WTC11 (cell line): ENCODE measurements at regions not wholly inside any gene's neighbourhood (a gene's known extent, or its start where the extent isn't known, plus 50 kb on each side); places are given as distances from the start of the nearest gene placed in this dataset.

ENCODE experiments used
- ATAC-seq: fragments of 200-7000 bp; cut with Tn5 transposase; 2 replicates; pipeline ENCODE4 v1.10.0; 2021; ENCODE audit warnings: mild to moderate bottlenecking, moderate library complexity
- CTCF ChIA-PET: fragments of 300-600 bp; sonication (Branson Sonifier 250); formaldehyde crosslinking; loops from one replicate; lab custom pipeline; 2021; ENCODE audit warnings: antibody characterized with exemption; lab: Charles Lee
- POLR2A ChIA-PET: fragments of 350-600 bp; sonication (Branson Sonifier 250); formaldehyde crosslinking; loops from one replicate; lab custom pipeline; 2021; ENCODE audit warnings: antibody characterized with exemption; lab: Charles Lee
- DNase-seq: peaks from one replicate; pipeline ENCODE4 v3.0.0; 2021; ENCODE audit warnings: low spot score
- H3K27ac Mint-ChIP-seq: 2 replicates; pipeline ENCODE4 v1.8.0; 2021; ENCODE audit warnings: mixed read lengths
- H3K27me3 Mint-ChIP-seq: 2 replicates; pipeline ENCODE4 v1.8.0; 2021; ENCODE audit warnings: low read depth, mild to moderate bottlenecking, moderate library complexity, mixed read lengths
- H3K36me3 Mint-ChIP-seq: 2 replicates; pipeline ENCODE4 v1.8.0; 2021; ENCODE audit warnings: mixed read lengths
- H3K4me1 Mint-ChIP-seq: 2 replicates; pipeline ENCODE4 v1.8.0; 2022; ENCODE audit warnings: mixed read lengths
- H3K4me3 Mint-ChIP-seq: 2 replicates; pipeline ENCODE4 v1.8.0; 2021; ENCODE audit warnings: mild to moderate bottlenecking, moderate library complexity, mixed read lengths
- H3K9me3 Mint-ChIP-seq: 2 replicates; pipeline ENCODE4 v1.8.0; 2021; ENCODE audit warnings: mixed read lengths
- AR ChIP-seq: fragments of 250-450 bp; sonication (Bioruptor Pico); IDR thresholded peaks from 2 replicates; pipeline ENCODE4 v1.9.0; 2021; ENCODE audit warnings: mild to moderate bottlenecking
- E2F1 ChIP-seq: sonication (generic); formaldehyde crosslinking; IDR thresholded peaks from 2 replicates; pipeline ENCODE4 v1.8.0; 2022; ENCODE audit warnings: mild to moderate bottlenecking, missing genetic modification reagents
- GRHL2 ChIP-seq: fragments of 250-450 bp; sonication (Bioruptor Pico); IDR thresholded peaks from 2 replicates; pipeline ENCODE4 v1.8.0; 2022; ENCODE audit warnings: mild to moderate bottlenecking, moderate library complexity; ENCODE audit not compliant: insufficient replicate concordance, severe bottlenecking
- GTF2I ChIP-seq: fragments of 250-450 bp; sonication (Bioruptor Pico); conservative IDR thresholded peaks from 2 replicates; pipeline ENCODE4 v1.4.0; 2021; ENCODE audit warnings: mild to moderate bottlenecking
- MXD4 ChIP-seq: fragments of 250-450 bp; sonication (Bioruptor Pico); IDR thresholded peaks from 2 replicates; pipeline ENCODE4 v1.8.0; 2021; ENCODE audit warnings: mild to moderate bottlenecking, moderate library complexity, borderline replicate concordance
- NFE2L1 ChIP-seq: sonication (generic); formaldehyde crosslinking; IDR thresholded peaks from 2 replicates; pipeline ENCODE4 v1.8.1; 2023; ENCODE audit warnings: missing genetic modification reagents
- NFYB ChIP-seq: sonication (generic); formaldehyde crosslinking; conservative IDR thresholded peaks from 2 replicates; pipeline ENCODE4 v1.8.0; 2022; ENCODE audit warnings: low read depth, missing genetic modification reagents
- PRDM15 ChIP-seq: sonication (generic); formaldehyde crosslinking; IDR thresholded peaks from 2 replicates; pipeline ENCODE4 v1.8.0; 2022; ENCODE audit warnings: missing genetic modification reagents
- PRRX2 ChIP-seq: fragments of 250-450 bp; sonication (Bioruptor Pico); IDR thresholded peaks from 2 replicates; pipeline ENCODE4 v1.8.0; 2021; ENCODE audit warnings: mild to moderate bottlenecking
- RELA ChIP-seq: sonication (generic); formaldehyde crosslinking; IDR thresholded peaks from 2 replicates; pipeline ENCODE4 v1.8.1; 2022; ENCODE audit warnings: missing genetic modification reagents, mild to moderate bottlenecking, borderline replicate concordance
- SMAD3 ChIP-seq: sonication (generic); formaldehyde crosslinking; IDR thresholded peaks from 2 replicates; pipeline ENCODE4 v1.8.0; 2022; ENCODE audit warnings: missing genetic modification reagents, mild to moderate bottlenecking, borderline replicate concordance
- SMAD4 ChIP-seq: sonication (generic); formaldehyde crosslinking; IDR thresholded peaks from 2 replicates; pipeline ENCODE4 v1.8.0; 2022; ENCODE audit warnings: mild to moderate bottlenecking, missing genetic modification reagents
- TEAD1 ChIP-seq: sonication (generic); formaldehyde crosslinking; IDR thresholded peaks from 2 replicates; pipeline ENCODE4 v1.8.0; 2022; ENCODE audit warnings: mild to moderate bottlenecking, missing genetic modification reagents
- ZBTB21 ChIP-seq: sonication (generic); formaldehyde crosslinking; IDR thresholded peaks from 2 replicates; pipeline ENCODE4 v1.8.1; 2023; ENCODE audit warnings: mild to moderate bottlenecking, missing genetic modification reagents, borderline replicate concordance
- ZBTB43 ChIP-seq: sonication (generic); formaldehyde crosslinking; IDR thresholded peaks from 2 replicates; pipeline ENCODE4 v1.8.1; 2023; ENCODE audit warnings: mild to moderate bottlenecking, missing genetic modification reagents
- ZNF396 ChIP-seq: fragments of 250-450 bp; sonication (Bioruptor Pico); IDR thresholded peaks from 2 replicates; pipeline ENCODE4 v1.8.0; 2021; ENCODE audit warnings: mild to moderate bottlenecking, moderate library complexity, borderline replicate concordance
- TF ChIP-seq, protein P1 (sequence below): sonication (generic); formaldehyde crosslinking; IDR thresholded peaks from 2 replicates; pipeline ENCODE4 v1.8.0; 2022; ENCODE audit warnings: mild to moderate bottlenecking, missing genetic modification reagents

DNA sequence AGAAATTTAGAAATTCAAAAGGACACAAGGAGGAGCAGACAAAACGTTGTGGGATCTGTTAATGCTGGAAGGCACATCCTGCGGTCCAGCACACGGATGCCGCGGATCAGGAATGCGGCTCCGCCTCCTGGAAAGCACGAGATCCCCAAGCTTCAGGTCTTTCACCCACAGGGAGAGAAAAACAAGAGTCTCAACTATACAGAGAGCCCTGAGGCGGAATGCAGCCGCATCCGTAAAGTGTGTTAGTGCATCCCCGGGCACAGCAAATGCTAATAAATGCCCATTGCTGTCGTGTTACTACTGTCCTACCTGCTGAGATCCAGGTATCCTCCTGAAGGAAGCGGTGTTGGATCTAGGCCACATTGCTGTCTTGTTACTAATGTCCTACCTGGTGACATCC lies 303.9 kb downstream of the EIPR1 start:
- CTCF ChIA-PET = no interaction called here
- Mint-ChIP-seq H3K36me3 (no peaks in the 10 kb centered on the region; the same call in 1 of the 2 replicates), H3K4me3 (no peak overlapping the region), H3K9me3 (peaks cover 16% of the 10 kb centered on the region), H3K4me1 (peaks cover 12% of the 10 kb centered on the region), H3K27ac (no peak overlapping the region), H3K27me3 (no peaks in the 10 kb centered on the region)
- DNase-seq (no peak), ATAC-seq (no peak)
- POLR2A ChIA-PET = no interaction called here
- no peak for TF ChIP-seq PRRX2 (CRISPR knock-in tag)
- TF ChIP-seq SMAD4 (CRISPR knock-in tag) = no peak
- no peak for TF ChIP-seq E2F1 (CRISPR knock-in tag)
- TF ChIP-seq RELA (CRISPR knock-in tag) = no peak
- no peak for TF ChIP-seq NFYB (CRISPR knock-in tag)

DNA sequence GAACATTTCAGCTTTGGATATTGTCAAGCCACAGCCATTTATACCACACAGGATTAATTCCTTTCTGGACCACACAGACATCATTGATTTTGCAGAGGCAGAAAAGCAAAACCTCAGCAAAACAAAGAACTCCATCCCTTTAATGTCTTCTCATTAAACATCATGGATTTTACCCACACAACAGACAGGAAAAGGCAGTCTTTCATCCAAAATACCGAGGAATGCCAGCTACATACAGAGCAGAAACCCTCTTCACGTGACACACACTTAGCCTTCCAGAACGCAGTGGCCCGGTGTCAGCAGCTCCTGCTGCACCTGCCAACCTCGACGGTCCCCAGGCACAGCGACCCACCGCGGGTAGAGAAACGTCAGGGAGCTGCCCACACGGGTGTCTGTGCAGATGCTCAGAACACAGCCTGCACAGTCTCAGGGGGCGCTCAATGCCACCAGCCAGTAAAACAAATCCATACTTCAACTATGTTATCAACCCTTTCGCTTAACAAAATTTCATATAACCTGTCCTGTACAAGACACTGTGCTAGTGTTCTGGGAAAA lies 304.5 kb downstream of the EIPR1 start:
- H3K4me1 Mint-ChIP-seq = peaks cover 13% of the 10 kb centered on the region
- ATAC-seq = no peak
- H3K9me3 Mint-ChIP-seq = peaks cover 19% of the 10 kb centered on the region
- ChIA-PET POLR2A (no interaction called here), CTCF (no interaction called here)
- H3K4me3 Mint-ChIP-seq = no peak overlapping the region
- H3K27me3 Mint-ChIP-seq = no peaks in the 10 kb centered on the region
- H3K36me3 Mint-ChIP-seq = no peaks in the 10 kb centered on the region; the same call in 1 of the 2 replicates
- no peak overlapping the region for H3K27ac Mint-ChIP-seq
- no peak for DNase-seq
- TF ChIP-seq GTF2I (CRISPR knock-in tag) (no peak), TEAD1 (no peak), GRHL2 (CRISPR knock-in tag) (no peak), ZNF396 (CRISPR knock-in tag) (no peak), SMAD3 (CRISPR knock-in tag) (no peak), ZBTB21 (no peak), AR (CRISPR knock-in tag) (no peak), MXD4 (CRISPR knock-in tag) (no peak), PRDM15 (CRISPR knock-in tag) (no peak), ZBTB43 (CRISPR knock-in tag) (no peak), NFE2L1 (no peak)
- TF ChIP-seq, protein P1, sequence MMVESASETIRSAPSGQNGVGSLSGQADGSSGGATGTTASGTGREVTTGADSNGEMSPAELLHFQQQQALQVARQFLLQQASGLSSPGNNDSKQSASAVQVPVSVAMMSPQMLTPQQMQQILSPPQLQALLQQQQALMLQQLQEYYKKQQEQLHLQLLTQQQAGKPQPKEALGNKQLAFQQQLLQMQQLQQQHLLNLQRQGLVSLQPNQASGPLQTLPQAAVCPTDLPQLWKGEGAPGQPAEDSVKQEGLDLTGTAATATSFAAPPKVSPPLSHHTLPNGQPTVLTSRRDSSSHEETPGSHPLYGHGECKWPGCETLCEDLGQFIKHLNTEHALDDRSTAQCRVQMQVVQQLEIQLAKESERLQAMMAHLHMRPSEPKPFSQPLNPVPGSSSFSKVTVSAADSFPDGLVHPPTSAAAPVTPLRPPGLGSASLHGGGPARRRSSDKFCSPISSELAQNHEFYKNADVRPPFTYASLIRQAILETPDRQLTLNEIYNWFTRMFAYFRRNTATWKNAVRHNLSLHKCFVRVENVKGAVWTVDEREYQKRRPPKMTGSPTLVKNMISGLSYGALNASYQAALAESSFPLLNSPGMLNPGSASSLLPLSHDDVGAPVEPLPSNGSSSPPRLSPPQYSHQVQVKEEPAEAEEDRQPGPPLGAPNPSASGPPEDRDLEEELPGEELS (CRISPR knock-in tag) = no peak
